LNCAP (cell line): ENCODE measurements at regions not wholly inside any gene's neighbourhood (a gene's known extent, or its start where the extent isn't known, plus 50 kb on each side); places are given as distances from the start of the nearest gene placed in this dataset.

Source experiments
- CTCF ChIP-seq: fragments of 450-650 bp; IDR thresholded peaks from 2 replicates; pipeline ENCODE4 v1.5.1; 2017; ENCODE audit warnings: mild to moderate bottlenecking

DNA sequence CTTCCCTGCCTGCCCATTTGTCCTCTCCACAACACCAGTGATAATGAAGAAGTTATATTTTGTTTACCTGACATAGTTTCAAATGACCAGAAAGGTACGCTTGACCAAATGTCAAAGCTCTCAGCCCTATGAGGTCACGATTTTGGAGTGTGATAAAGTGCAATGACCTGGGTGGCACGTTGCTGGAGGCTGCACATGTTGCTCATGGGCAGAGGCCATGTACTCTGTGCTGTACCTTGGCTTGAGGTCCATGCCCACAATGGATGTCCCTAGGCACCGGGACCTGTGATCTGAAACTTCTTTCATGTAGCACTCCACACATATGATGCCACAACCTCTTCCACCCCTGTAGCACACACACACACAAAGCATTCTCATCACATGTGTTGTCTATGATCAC, 164.0 kb upstream of the HEY2 start:
- TF ChIP-seq CTCF, result no peak

DNA sequence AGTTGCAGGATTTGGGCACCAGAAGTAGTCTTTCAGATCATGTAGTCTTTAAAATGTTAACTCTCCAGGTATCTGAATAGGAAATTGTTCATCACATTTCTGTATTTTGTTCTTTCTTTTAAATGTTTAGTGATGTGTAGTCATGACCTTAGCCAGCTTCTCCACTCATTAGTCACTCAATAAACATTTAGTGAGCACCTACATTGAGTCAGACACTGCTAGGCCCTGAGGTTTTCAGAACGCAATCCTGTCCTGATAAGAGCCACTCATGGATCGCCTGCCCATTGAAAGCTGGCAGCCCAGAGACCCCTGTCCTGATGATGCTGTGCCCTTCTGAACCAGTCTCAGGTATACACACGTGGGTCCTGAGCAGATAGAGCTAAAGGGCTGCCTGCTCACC, 163.4 kb upstream of the HEY2 start:
- TF ChIP-seq CTCF, result no peak

DNA sequence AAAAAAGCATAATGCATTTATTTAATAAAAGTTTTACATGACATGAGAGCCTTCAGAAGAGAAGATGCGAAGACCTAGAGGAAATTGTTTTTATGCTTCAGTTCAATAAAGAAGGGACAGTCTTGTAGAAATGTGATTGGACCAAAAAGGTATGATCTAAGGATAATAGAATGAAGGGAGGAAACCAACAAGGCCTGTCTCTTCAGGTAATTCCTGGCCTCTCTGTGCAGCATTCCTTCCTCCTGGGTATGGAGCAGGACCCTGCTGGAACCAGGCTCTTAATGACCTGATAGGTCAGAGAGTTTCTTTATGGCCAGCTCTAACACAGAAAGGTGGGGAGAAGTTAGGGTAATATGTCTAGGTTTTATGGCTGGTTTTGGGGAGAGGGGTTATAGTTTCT, 162.8 kb upstream of the HEY2 start:
- TF ChIP-seq CTCF, result no peak

GRCh38 chr6:125587666-125588632, 161.5 kb upstream of the HEY2 start:
- TF ChIP-seq CTCF, result no peak

- no peak for TF ChIP-seq CTCF
These were observed 155.7 kb upstream of the HEY2 start for GRCh38 chr6:125593746-125594145.

DNA sequence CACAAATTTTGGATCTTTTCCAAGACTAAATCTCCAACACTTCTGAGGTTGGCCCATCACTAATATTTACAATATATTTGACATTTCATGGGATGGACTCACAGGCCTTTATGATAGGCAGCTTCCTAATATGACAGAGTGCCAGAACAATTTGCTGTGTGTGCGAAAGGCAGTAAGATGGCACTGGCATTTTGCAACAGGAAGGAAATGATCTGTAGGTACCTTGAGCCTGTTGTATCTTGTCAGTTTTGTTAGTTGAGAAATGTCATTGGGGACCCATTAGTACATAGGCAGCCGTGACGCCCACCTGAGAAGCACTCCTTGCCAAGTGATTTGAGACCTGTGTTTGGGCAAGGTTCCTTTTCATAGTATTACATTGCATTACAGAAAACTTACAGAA, 153.4 kb upstream of the HEY2 start:
- no peak for TF ChIP-seq CTCF

DNA sequence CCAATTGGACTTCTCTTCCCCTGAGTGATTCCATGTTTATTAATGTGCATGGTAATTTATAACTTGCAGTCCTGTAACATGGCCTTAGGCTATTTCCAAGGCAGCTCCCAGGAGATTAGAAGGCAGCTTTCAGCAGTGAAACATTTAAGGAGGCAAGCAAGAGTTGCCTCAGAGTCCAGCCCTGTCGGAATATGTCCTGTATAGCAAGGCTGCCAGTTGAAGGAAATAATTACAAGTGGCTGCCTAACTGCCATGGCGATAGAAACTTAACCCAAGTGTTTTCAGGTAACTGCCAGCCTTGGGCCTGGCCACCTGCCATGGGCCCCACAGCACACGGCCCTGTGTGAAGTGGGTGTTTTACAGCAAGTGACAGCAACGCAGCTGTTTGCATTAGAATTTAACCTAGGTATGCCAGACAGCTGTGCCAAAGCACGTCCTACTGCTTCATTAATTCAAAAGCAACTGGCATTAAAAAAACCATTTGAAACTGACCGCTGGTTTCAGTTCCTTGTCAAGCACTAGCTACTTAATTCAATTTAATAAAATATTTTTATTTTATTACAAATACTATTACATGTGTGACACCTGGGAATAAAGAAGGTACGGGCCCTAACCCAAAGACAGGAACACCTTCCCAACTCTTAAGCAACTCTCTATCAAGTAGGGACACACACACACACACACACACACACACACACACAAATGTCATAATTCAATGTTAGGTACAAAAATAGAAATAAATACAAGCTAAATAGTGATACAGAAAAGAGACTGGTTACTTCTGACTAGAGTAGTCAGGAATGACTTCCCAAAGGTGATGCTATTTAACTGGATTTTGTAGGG, 151.8 kb upstream of the HEY2 start:
- no peak for TF ChIP-seq CTCF
